ENCODE measurements at regions not wholly inside any gene's neighbourhood (a gene's known extent, or its start where the extent isn't known, plus 50 kb on each side); places are given as distances from the start of the nearest gene placed in this dataset.

- BruUV-seq (replicated peaks) = no TSS peak
These were observed 78.8 kb downstream of the C18orf54 start for GRCh38 chr18:54436501-54436900.

DNA sequence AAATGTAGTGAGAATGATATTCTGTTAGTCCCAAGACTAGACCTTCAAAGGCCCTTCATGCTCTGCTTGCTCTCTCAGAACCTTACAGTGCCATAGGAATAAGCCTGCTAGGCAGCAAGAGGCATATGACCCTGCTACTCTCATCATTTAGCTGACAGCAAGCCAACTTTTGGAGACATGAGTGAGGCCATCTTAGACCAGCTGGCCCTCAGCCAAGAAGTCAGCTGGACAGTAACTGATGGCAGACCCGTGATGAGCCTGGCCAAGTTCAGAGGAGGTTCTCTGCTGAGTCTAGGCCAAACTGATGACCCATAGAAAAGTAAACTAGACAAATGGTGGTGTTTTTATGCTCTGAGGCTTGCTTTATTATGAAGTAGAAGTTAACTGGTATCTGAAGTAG lies 82.6 kb downstream of the C18orf54 start:
- Histone ChIP-seq H3K36me3 (ENCODE audit: low read depth, low read length) (no peaks in the 10 kb centered on the region), H3K27ac (ENCODE audit: low read length) (no peak overlapping the region), H3K27me3 (ENCODE audit: low read length) (peaks cover 12% of the 10 kb centered on the region; the same call in 1 of the 2 replicates), H3K9me2 (replicated peaks; ENCODE audit: low read length) (no peaks in the 10 kb centered on the region), H3F3A (ENCODE audit: low read length, unreplicated experiment) (no peaks in the 10 kb centered on the region), H3K9me3 (ENCODE audit: low read length) (no peaks in the 10 kb centered on the region), H3K79me2 (ENCODE audit: low read length) (no peaks in the 10 kb centered on the region), H3K4me3 (ENCODE audit: low read length) (no peak overlapping the region), H3K4me1 (ENCODE audit: insufficient read depth, low read length) (no peaks in the 10 kb centered on the region), H4K20me1 (ENCODE audit: low read length) (no peaks in the 10 kb centered on the region), H3K4me2 (ENCODE audit: low read length) (no peak overlapping the region), H3K9ac (ENCODE audit: low read length) (no peak overlapping the region), H2AFZ (ENCODE audit: low read length) (no peak overlapping the region)
- no TSS peak for BruUV-seq (replicated peaks)
- TF ChIP-seq EZH2phosphoT487 (IDR thresholded peaks at IDR 0.05; ENCODE audit: borderline replicate concordance, low read length) = no peak
- TF ChIP-seq, protein P1, sequence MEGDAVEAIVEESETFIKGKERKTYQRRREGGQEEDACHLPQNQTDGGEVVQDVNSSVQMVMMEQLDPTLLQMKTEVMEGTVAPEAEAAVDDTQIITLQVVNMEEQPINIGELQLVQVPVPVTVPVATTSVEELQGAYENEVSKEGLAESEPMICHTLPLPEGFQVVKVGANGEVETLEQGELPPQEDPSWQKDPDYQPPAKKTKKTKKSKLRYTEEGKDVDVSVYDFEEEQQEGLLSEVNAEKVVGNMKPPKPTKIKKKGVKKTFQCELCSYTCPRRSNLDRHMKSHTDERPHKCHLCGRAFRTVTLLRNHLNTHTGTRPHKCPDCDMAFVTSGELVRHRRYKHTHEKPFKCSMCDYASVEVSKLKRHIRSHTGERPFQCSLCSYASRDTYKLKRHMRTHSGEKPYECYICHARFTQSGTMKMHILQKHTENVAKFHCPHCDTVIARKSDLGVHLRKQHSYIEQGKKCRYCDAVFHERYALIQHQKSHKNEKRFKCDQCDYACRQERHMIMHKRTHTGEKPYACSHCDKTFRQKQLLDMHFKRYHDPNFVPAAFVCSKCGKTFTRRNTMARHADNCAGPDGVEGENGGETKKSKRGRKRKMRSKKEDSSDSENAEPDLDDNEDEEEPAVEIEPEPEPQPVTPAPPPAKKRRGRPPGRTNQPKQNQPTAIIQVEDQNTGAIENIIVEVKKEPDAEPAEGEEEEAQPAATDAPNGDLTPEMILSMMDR (conservative IDR thresholded peaks at IDR 0.05; ENCODE audit: low read depth, low read length) = no peak
- TF ChIP-seq EZH2 (IDR thresholded peaks at IDR 0.05; ENCODE audit: low read length, unreplicated experiment) = no peak
- ChIA-PET POLR2A (ENCODE audit: unreplicated experiment) (no interaction called here), CTCF (no interaction called here)
- no peak for DNase-seq
- no peak for ATAC-seq
- intact Hi-C loops (cut with micrococcal nuclease) = no loop called here

More at GRCh38 chr18:54436501-54436900, 78.8 kb downstream of the C18orf54 start:
- H2AFZ ChIP-seq (ENCODE audit: low read length) = no peak overlapping the region
- H3K27me3 ChIP-seq (ENCODE audit: low read length) = peaks cover 25% of the 10 kb centered on the region
- H3K4me2 ChIP-seq (ENCODE audit: low read length) = no peak overlapping the region
- ATAC-seq = no peak
- no peak overlapping the region for H3K4me3 ChIP-seq (ENCODE audit: low read length)
- no peak overlapping the region for H3K27ac ChIP-seq (ENCODE audit: low read length)
- no peak overlapping the region for H3K9ac ChIP-seq (ENCODE audit: low read length)
- intact Hi-C loops (cut with micrococcal nuclease) = no loop called here
- H3K79me2 ChIP-seq (ENCODE audit: low read length) = no peaks in the 10 kb centered on the region
- POLR2A ChIA-PET (ENCODE audit: unreplicated experiment) = no interaction called here
- no peaks in the 10 kb centered on the region for H3K36me3 ChIP-seq (ENCODE audit: low read depth, low read length)
- TF ChIP-seq EZH2phosphoT487 (IDR thresholded peaks at IDR 0.05; ENCODE audit: borderline replicate concordance, low read length) (no peak), EZH2 (IDR thresholded peaks at IDR 0.05; ENCODE audit: low read length, unreplicated experiment) (no peak)
- TF ChIP-seq, protein P1 (conservative IDR thresholded peaks at IDR 0.05; ENCODE audit: low read depth, low read length) = no peak
- DNase-seq = no peak
- H3F3A ChIP-seq (ENCODE audit: low read length, unreplicated experiment) = no peaks in the 10 kb centered on the region
- CTCF ChIA-PET = interaction anchor here (0.6 kb wide), 1 partner anchor 8 kb away, joined by 5 read pairs; no protein-coding TSS in a partner anchor
- H3K9me2 ChIP-seq (replicated peaks; ENCODE audit: low read length) = no peaks in the 10 kb centered on the region
- H4K20me1 ChIP-seq (ENCODE audit: low read length) = no peaks in the 10 kb centered on the region
- no peaks in the 10 kb centered on the region for H3K9me3 ChIP-seq (ENCODE audit: low read length)
- H3K4me1 ChIP-seq (ENCODE audit: insufficient read depth, low read length) = no peaks in the 10 kb centered on the region

DNA sequence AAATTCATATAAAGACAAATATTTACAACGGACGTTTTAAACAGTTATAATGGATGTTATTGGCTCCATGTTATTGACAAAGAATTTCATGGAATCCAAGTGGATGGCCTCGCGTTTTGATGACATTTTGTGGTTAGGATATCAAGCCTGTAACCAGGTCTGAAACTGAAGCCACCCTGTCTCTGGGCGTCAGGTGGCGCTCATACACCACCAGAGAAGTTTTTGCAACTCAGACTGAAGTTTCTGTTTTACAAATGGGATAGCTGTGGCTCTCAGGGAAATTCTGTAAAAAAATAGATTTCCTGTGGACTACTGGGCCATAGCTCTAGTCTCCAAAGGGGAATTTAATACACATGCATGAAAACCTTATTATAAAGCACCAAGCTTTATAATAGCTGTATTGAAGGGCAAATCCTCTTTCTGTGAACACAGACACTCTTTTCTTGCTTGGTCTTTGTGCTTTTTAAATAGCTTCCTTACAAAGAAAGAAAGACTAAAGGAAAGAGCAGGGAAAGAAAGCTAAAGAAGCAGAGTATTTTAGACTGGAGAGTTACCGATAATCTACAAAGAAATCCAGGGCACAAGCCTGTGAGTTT lies 86.7 kb downstream of the C18orf54 start:
- no TSS peak for BruUV-seq (replicated peaks)
- Histone ChIP-seq H3K36me3 (ENCODE audit: low read depth, low read length) (no peaks in the 10 kb centered on the region), H3K27ac (ENCODE audit: low read length) (no peak overlapping the region), H3K4me2 (ENCODE audit: low read length) (no peak overlapping the region), H3K79me2 (ENCODE audit: low read length) (no peaks in the 10 kb centered on the region), H2AFZ (ENCODE audit: low read length) (no peak overlapping the region), H3K9me2 (replicated peaks; ENCODE audit: low read length) (no peaks in the 10 kb centered on the region), H3K27me3 (ENCODE audit: low read length) (no peaks in the 10 kb centered on the region), H3K9ac (ENCODE audit: low read length) (no peak overlapping the region), H4K20me1 (ENCODE audit: low read length) (no peaks in the 10 kb centered on the region), H3K4me1 (ENCODE audit: insufficient read depth, low read length) (no peaks in the 10 kb centered on the region), H3K4me3 (ENCODE audit: low read length) (no peak overlapping the region), H3K9me3 (ENCODE audit: low read length) (no peaks in the 10 kb centered on the region), H3F3A (ENCODE audit: low read length, unreplicated experiment) (no peaks in the 10 kb centered on the region)
- CTCF ChIA-PET = interaction anchor here (0.6 to 1.0 kb wide), 4 partner anchors 8 to 96 kb away, joined by 3 to 5 read pairs (median 4); no protein-coding TSS in a partner anchor
- DNase-seq = peak; percentile 76
- ATAC-seq = peak; percentile 82
- intact Hi-C loops (cut with micrococcal nuclease) = loop anchor here (1.0 to 2.0 kb wide), 6 partner anchors 52 to 539 kb away; no protein-coding TSS in a partner anchor
- POLR2A ChIA-PET (ENCODE audit: unreplicated experiment) = no interaction called here
- TF ChIP-seq, protein P1 (conservative IDR thresholded peaks at IDR 0.05; ENCODE audit: low read depth, low read length) = peak; percentile 94
- TF ChIP-seq EZH2 (IDR thresholded peaks at IDR 0.05; ENCODE audit: low read length, unreplicated experiment) (no peak), EZH2phosphoT487 (IDR thresholded peaks at IDR 0.05; ENCODE audit: borderline replicate concordance, low read length) (no peak)

All from PC-3 (cell line).